ENCODE measurements at regions not wholly inside any gene's neighbourhood (a gene's known extent, or its start where the extent isn't known, plus 50 kb on each side); places are given as distances from the start of the nearest gene placed in this dataset.

DNA sequence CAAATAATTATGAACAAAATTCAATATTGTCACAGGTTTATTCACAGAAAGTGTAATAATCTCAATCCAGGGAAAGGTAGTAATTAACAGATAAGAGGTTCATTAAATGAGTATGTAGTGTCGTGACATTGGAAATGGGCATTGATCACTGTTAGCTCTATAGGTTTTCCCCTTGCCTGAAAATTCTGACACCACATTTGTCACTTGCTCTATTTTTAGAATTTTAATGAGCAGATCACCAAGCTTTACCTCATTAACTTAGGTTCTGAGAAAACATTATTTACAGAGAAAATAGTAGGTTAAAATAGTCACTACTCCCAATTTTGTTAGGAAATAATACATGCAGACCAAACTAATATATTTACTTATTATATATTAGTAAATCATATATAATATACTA is 344.0 kb downstream of the DSC3 start:
- intact Hi-C loops (cut with DNase I) = no loop called here
- no peak for ATAC-seq
- Histone ChIP-seq H3K27ac (no peak overlapping the region), H3K9me3 (no peaks in the 10 kb centered on the region), H3K4me1 (no peaks in the 10 kb centered on the region), H3K27me3 (no peaks in the 10 kb centered on the region), H3K4me3 (no peak overlapping the region), H3K36me3 (no peaks in the 10 kb centered on the region)
- DNase-seq = no peak
- TF ChIP-seq, protein P1, sequence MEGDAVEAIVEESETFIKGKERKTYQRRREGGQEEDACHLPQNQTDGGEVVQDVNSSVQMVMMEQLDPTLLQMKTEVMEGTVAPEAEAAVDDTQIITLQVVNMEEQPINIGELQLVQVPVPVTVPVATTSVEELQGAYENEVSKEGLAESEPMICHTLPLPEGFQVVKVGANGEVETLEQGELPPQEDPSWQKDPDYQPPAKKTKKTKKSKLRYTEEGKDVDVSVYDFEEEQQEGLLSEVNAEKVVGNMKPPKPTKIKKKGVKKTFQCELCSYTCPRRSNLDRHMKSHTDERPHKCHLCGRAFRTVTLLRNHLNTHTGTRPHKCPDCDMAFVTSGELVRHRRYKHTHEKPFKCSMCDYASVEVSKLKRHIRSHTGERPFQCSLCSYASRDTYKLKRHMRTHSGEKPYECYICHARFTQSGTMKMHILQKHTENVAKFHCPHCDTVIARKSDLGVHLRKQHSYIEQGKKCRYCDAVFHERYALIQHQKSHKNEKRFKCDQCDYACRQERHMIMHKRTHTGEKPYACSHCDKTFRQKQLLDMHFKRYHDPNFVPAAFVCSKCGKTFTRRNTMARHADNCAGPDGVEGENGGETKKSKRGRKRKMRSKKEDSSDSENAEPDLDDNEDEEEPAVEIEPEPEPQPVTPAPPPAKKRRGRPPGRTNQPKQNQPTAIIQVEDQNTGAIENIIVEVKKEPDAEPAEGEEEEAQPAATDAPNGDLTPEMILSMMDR (IDR thresholded peaks at IDR 0.05) = no peak
- no peak for TF ChIP-seq POLR2A (IDR thresholded peaks at IDR 0.05)
- WGBS (ENCODE audit: insufficient coverage, low coverage, low lambda C conversion rate, missing lambda C conversion rate) = 70% methylated on average over 1 of the region's 1 CpG

DNA sequence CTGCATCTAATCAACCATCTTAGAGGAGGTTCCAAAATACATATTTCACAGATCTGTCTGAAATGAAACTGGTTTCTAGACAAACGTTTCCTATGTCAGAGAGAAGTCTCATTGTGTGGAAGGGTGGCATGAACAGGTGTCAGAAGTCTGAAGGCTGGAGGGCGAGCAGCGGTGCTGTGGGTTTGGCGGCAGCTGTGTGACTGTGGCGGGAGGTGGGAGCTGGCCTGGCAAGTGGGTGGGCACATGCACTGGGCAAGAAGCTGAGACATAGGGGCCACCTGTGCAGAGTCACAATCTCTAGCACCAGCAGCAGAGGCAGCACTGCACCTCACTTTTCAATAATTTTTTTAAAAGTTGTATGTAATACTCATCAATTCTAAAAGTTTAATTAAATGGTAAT is 346.3 kb downstream of the DSC3 start:
- WGBS (ENCODE audit: insufficient coverage, low coverage, low lambda C conversion rate, missing lambda C conversion rate) = 71% methylated on average over 5 of the region's 5 CpGs
- Histone ChIP-seq H3K27me3 (no peaks in the 10 kb centered on the region), H3K27ac (no peak overlapping the region), H3K4me1 (no peaks in the 10 kb centered on the region), H3K4me3 (no peak overlapping the region), H3K9me3 (no peaks in the 10 kb centered on the region), H3K36me3 (no peaks in the 10 kb centered on the region)
- ATAC-seq (no peak), DNase-seq (no peak)
- intact Hi-C loops (cut with DNase I) = no loop called here
- no peak for TF ChIP-seq POLR2A (IDR thresholded peaks at IDR 0.05)
- TF ChIP-seq, protein P1 (IDR thresholded peaks at IDR 0.05) = no peak

DNA sequence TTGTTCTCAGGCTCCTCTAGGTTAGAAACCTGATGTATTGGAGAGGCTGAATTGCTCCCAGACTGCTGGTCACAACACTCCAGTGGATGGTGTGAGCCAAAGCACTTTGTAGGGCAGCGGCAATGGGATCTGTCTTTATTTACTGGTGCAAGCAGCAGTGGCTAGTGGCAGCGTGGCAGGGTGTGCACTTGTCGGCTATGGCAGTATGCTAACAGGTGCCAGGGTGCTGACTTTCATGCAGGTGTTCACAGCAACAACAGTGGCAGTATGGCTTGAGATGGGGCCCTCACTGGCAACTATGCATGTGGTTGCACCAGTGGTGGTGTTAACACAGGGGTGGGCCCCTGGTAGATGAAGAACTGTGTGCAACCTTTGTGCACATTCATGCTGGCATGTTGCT is 347.8 kb downstream of the DSC3 start:
- Histone ChIP-seq H3K36me3 (no peaks in the 10 kb centered on the region), H3K27ac (no peak overlapping the region), H3K4me1 (no peaks in the 10 kb centered on the region), H3K4me3 (no peak overlapping the region), H3K9me3 (no peaks in the 10 kb centered on the region), H3K27me3 (no peaks in the 10 kb centered on the region)
- ATAC-seq (no peak), DNase-seq (no peak)
- intact Hi-C loops (cut with DNase I) = no loop called here
- WGBS (ENCODE audit: insufficient coverage, low coverage, low lambda C conversion rate, missing lambda C conversion rate) = no CpG with 5 or more reads among the region's 3 CpGs
- no peak for TF ChIP-seq POLR2A (IDR thresholded peaks at IDR 0.05)
- TF ChIP-seq, protein P1 (IDR thresholded peaks at IDR 0.05) = no peak

DNA sequence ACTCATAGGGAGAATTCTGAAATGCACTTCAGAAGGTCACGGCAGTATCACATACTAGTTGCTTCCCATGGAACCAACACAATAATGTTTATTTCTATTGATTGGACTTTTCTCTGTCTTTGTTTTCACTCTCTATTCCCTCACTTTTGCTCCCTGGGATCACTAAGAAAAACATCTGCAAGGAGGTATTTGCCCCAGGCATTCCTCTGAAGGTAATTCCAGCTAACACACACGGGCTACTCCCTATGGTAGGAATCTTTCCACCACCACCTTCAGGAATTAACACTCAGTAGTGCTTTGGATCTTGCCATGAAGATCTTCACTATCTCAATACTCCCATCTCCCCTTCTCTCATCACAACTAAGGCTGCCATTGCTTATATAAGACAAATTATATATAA is 353.3 kb downstream of the DSC3 start:
- Histone ChIP-seq H3K4me3 (no peak overlapping the region), H3K27me3 (no peaks in the 10 kb centered on the region), H3K36me3 (no peaks in the 10 kb centered on the region), H3K27ac (no peak overlapping the region), H3K9me3 (no peaks in the 10 kb centered on the region), H3K4me1 (no peaks in the 10 kb centered on the region)
- no peak for DNase-seq
- WGBS (ENCODE audit: insufficient coverage, low coverage, low lambda C conversion rate, missing lambda C conversion rate) = 32% methylated on average over 2 of the region's 2 CpGs
- intact Hi-C loops (cut with DNase I) = no loop called here
- no peak for TF ChIP-seq POLR2A (IDR thresholded peaks at IDR 0.05)
- TF ChIP-seq, protein P1 (IDR thresholded peaks at IDR 0.05) = no peak
- no peak for ATAC-seq

DNA sequence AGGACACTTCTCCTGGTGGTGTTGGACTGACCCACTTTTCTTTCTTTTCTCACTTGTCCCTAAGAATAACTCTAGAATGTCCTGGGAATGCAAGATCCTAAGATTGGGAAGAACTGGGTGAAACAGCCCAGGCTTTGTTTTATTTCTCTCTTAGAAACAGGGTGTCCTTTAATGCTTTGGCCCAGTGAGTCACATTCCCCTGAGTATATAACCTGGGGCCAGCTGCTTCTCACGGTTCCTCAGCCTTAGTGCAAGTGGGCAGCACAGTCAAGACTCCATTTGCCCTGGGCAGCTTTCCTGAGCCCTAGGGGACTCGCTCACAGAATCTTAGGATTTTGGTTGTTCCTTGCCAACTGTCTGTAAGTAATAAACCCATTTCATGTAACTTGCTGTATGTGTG is 355.0 kb downstream of the DSC3 start:
- TF ChIP-seq POLR2A (IDR thresholded peaks at IDR 0.05) = no peak
- TF ChIP-seq, protein P1 (IDR thresholded peaks at IDR 0.05) = no peak
- Histone ChIP-seq H3K27me3 (no peaks in the 10 kb centered on the region), H3K4me3 (no peak overlapping the region), H3K27ac (no peak overlapping the region), H3K36me3 (no peaks in the 10 kb centered on the region), H3K4me1 (no peaks in the 10 kb centered on the region), H3K9me3 (no peaks in the 10 kb centered on the region)
- DNase-seq (no peak), ATAC-seq (no peak)
- WGBS (ENCODE audit: insufficient coverage, low coverage, low lambda C conversion rate, missing lambda C conversion rate) = 27% methylated on average over 2 of the region's 2 CpGs
- intact Hi-C loops (cut with DNase I) = no loop called here
